GM21423 (cell line): ENCODE measurements at regions not wholly inside any gene's neighbourhood (a gene's known extent, or its start where the extent isn't known, plus 50 kb on each side); places are given as distances from the start of the nearest gene placed in this dataset.
"Not testable (repeated sequence)": the region's sequence is repeated elsewhere in the genome, so short reads cannot be mapped to it uniquely, and the experiment has no call there.

ENCODE experiments used
- ATAC-seq: cut with Tn5 transposase; IDR thresholded peaks from one replicate; pipeline ENCODE4 v1.9.1; 2021; ENCODE audit warnings: mild to moderate bottlenecking, moderate library complexity; ENCODE audit not compliant: unreplicated experiment

- no peak for ATAC-seq
Measured at GRCh38 chr6:100103194-100103593, 109.2 kb upstream of the MCHR2 start.

- ATAC-seq = no peak
Measured at GRCh38 chr6:100101644-100102043, 107.6 kb upstream of the MCHR2 start.

- no peak for ATAC-seq
Measured at GRCh38 chr6:100100776-100101175, 106.8 kb upstream of the MCHR2 start.

- no peak for ATAC-seq
Measured at GRCh38 chr6:100099189-100100074, 105.4 kb upstream of the MCHR2 start.

GRCh38 chr6:100096936-100097335 is 102.9 kb upstream of the MCHR2 start:
- ATAC-seq = no peak

GRCh38 chr6:100096341-100096740 is 102.3 kb upstream of the MCHR2 start:
- ATAC-seq = no peak

GRCh38 chr6:100093405-100093804 is 99.4 kb upstream of the MCHR2 start:
- ATAC-seq = no peak

GRCh38 chr6:100088009-100088408 is 94.0 kb upstream of the MCHR2 start:
- ATAC-seq = no peak

- no peak for ATAC-seq
Measured at GRCh38 chr6:100084991-100085364, 91.0 kb upstream of the MCHR2 start.

GRCh38 chr6:100084316-100084990 is 90.4 kb upstream of the MCHR2 start:
- no peak for ATAC-seq

GRCh38 chr6:100078509-100078908 is 84.5 kb upstream of the MCHR2 start:
- peak; percentile 51 for ATAC-seq

- no peak for ATAC-seq
Measured at GRCh38 chr6:100065348-100065747, 71.3 kb upstream of the MCHR2 start.

- no peak for ATAC-seq
Measured at GRCh38 chr6:100062621-100063020, 68.6 kb upstream of the MCHR2 start.

- ATAC-seq = no peak
Measured at GRCh38 chr6:100057941-100058340, 63.9 kb upstream of the MCHR2 start.

GRCh38 chr6:100050550-100050949 is 56.5 kb upstream of the MCHR2 start:
- no peak for ATAC-seq

GRCh38 chr6:100043961-100044360 is 49.9 kb upstream of the MCHR2 start:
- not testable (repeated sequence) for ATAC-seq
